K562 (cell line): ENCODE measurements at regions not wholly inside any gene's neighbourhood (a gene's known extent, or its start where the extent isn't known, plus 50 kb on each side); places are given as distances from the start of the nearest gene placed in this dataset.

ENCODE experiments used
- ATAC-seq: fragments of 200-7000 bp; cut with Tn5 transposase; 3 replicates; pipeline ENCODE4 v1.9.1; 2020; ENCODE audit warnings: moderate library complexity
- BruUV-seq: library from RNA; stranded (reverse); fragments of 400-500 nt; replicated peaks from 2 replicates; lab custom pipeline; 2021; lab: Mats Ljungman, UMichigan
- CTCF ChIA-PET: fragments of 300-600 bp; formaldehyde crosslinking; extraction: SDS; loops from one replicate; lab custom pipeline; 2021; ENCODE audit warnings: low intra/inter-chr PET ratio; lab: Yijun Ruan, JAX
- POLR2A ChIA-PET: fragments of 300-600, 350-650 bp; sonication (Branson Sonifier 250); formaldehyde crosslinking; extraction: SDS; loops from one replicate; lab custom pipeline; 2021; ENCODE audit warnings: antibody characterized with exemption, inconsistent platforms; lab: Yijun Ruan, JAX
- DNase-seq, 4 experiments: peaks; one replicate each; pipeline versions ENCODE4 v3.0.0 to v3.0.0-alpha.2; 2011 to 2018; ENCODE audit warnings: low spot score in 3 of 4, mixed read lengths in 3 of 4; ENCODE audit errors: extremely low read depth in 1 of 4
- FAIRE-seq: peaks from 2 replicates; lab custom pipeline; 2011; peaks lifted over from hg19 to GRCh38; lab: Jason Lieb, UNC
- H2AFZ ChIP-seq: 2 replicates; pipeline ENCODE4 v1.6.0; 2011; ENCODE audit warnings: low read depth, low read length, control low read depth, inconsistent platforms
- H3K27ac ChIP-seq: fragments of 200-600 bp; 3 replicates; pipeline ENCODE4 v1.8.0; 2011; ENCODE audit warnings: low read depth, mild to moderate bottlenecking, control low read depth, inconsistent platforms, low read length, moderate library complexity, mixed read lengths; ENCODE audit errors: extremely low read depth
- H3K27me3 ChIP-seq, 2 experiments: fragments of 300-600 bp in 1 of 2; 2 replicates in 1 of 2; 3 replicates in 1 of 2; pipeline versions ENCODE4 v1.6.0 to v1.8.0; 2011; ENCODE audit warnings: inconsistent platforms in 2 of 2, low read length in 2 of 2, mild to moderate bottlenecking in 1 of 2, mixed read lengths in 1 of 2, moderate library complexity in 1 of 2; ENCODE audit not compliant: control insufficient read depth in 2 of 2, insufficient read depth in 2 of 2
- H3K36me3 ChIP-seq: fragments of 300-600 bp; 3 replicates; pipeline ENCODE4 v1.8.0; 2011; ENCODE audit warnings: mild to moderate bottlenecking, low read length, inconsistent platforms; ENCODE audit not compliant: control insufficient read depth, insufficient read depth
- H3K4me1 ChIP-seq, 2 experiments: fragments of 200-600 bp in 1 of 2; replicated peaks in 1 of 2; 2 replicates in 1 of 2; 3 replicates in 1 of 2; pipeline versions ENCODE4 v1.5.1 to v1.8.0; 2011; ENCODE audit warnings: inconsistent platforms in 2 of 2, low read length in 2 of 2, mild to moderate bottlenecking in 1 of 2, mixed read lengths in 1 of 2, moderate library complexity in 1 of 2; ENCODE audit not compliant: control insufficient read depth in 2 of 2, insufficient read depth in 2 of 2
- H3K4me2 ChIP-seq: 2 replicates; pipeline ENCODE4 v1.6.1; 2011; ENCODE audit warnings: low read length, control low read depth, inconsistent platforms, mixed read lengths; ENCODE audit not compliant: insufficient read depth
- H3K4me3 ChIP-seq: fragments of 200-600 bp; sonication (generic), shearing (Covaris generic); 2 replicates; pipeline ENCODE4 v1.5.1; 2016; ENCODE audit warnings: control low read depth, inconsistent platforms
- H3K79me2 ChIP-seq: fragments of 200-600 bp; 3 replicates; pipeline ENCODE4 v1.8.0; 2011; ENCODE audit warnings: low read length, inconsistent platforms; ENCODE audit not compliant: control insufficient read depth, insufficient read depth
- H3K9ac ChIP-seq, 2 experiments: 2 replicates each; pipeline versions ENCODE4 v1.6.0 to v1.6.1; 2011; ENCODE audit warnings: low read depth in 2 of 2, low read length in 2 of 2, control low read depth in 1 of 2, inconsistent platforms in 1 of 2, mild to moderate bottlenecking in 1 of 2, mixed read lengths in 1 of 2; ENCODE audit not compliant: insufficient read depth in 1 of 2
- H3K9me1 ChIP-seq: one replicate; pipeline ENCODE4 v1.6.0; 2011; ENCODE audit warnings: inconsistent platforms, mild to moderate bottlenecking, low read length, moderate library complexity; ENCODE audit not compliant: control insufficient read depth, insufficient read depth
- H3K9me3 ChIP-seq: replicated peaks from 2 replicates; pipeline ENCODE4 v1.5.1; 2011; ENCODE audit warnings: low read depth, low read length, inconsistent platforms; ENCODE audit not compliant: control insufficient read depth, insufficient read depth
- H4K20me1 ChIP-seq: replicated peaks from 2 replicates; pipeline ENCODE4 v1.6.1; 2011; ENCODE audit warnings: low read length, inconsistent platforms, mixed read lengths; ENCODE audit not compliant: control insufficient read depth, insufficient read depth
- ELF1 ChIP-seq: fragments of 200-800 bp; sonication (Bioruptor generic); IDR thresholded peaks from 2 replicates; pipeline ENCODE4 v1.6.1; 2016; ENCODE audit warnings: missing genetic modification characterization, missing compliant biosample characterization
- FOXM1 ChIP-seq, 2 experiments: fragments of 450-650 bp in 1 of 2; sonication (generic) in 1 of 2; formaldehyde crosslinking in 1 of 2; IDR thresholded peaks; 2 replicates each; pipeline versions ENCODE4 v1.6.1 to v1.9.0; 2017 to 2022; ENCODE audit warnings: low read depth in 2 of 2, mild to moderate bottlenecking in 2 of 2, missing genetic modification reagents in 1 of 2, moderate library complexity in 1 of 2
- GATAD2B ChIP-seq: fragments of 450-650 bp; IDR thresholded peaks from 2 replicates; pipeline ENCODE4 v1.6.1; 2017; ENCODE audit warnings: mild to moderate bottlenecking, borderline replicate concordance
- KDM4B ChIP-seq, 2 experiments: fragments of 450-650 bp in 1 of 2; sonication (generic) in 1 of 2; IDR thresholded peaks; 2 replicates each; pipeline ENCODE4 v1.6.1; 2016 to 2017; ENCODE audit warnings: borderline replicate concordance in 2 of 2, antibody characterized with exemption in 1 of 2, low read depth in 1 of 2, mild to moderate bottlenecking in 1 of 2
- MCM5 ChIP-seq: fragments of 450-650 bp; IDR thresholded peaks from 2 replicates; pipeline ENCODE4 v1.6.1; 2016; ENCODE audit warnings: low read depth
- SAFB ChIP-seq: fragments of 200-400 bp; formaldehyde crosslinking; IDR thresholded peaks from 2 replicates; pipeline ENCODE4 v1.6.1; 2017; ENCODE audit warnings: low read depth, low read length, borderline replicate concordance
- SMAD1 ChIP-seq: fragments of 150-350 bp; IDR thresholded peaks from 2 replicates; pipeline ENCODE4 v1.6.1; 2014; ENCODE audit warnings: low read length, low read depth; ENCODE audit not compliant: partially characterized antibody
- WGBS: fragments of 100-300 bp; shearing (Covaris generic); methylation state at CpG from one replicate; pipeline ENCODE4 v1.1.6; 2016; ENCODE audit warnings: low coverage, mixed read lengths; ENCODE audit not compliant: insufficient coverage; ENCODE audit errors: missing lambda C conversion rate; 5-methylcytosine and 5-hydroxymethylcytosine counted together
- in situ Hi-C: fragments of 300-500 bp; cut with MboI; formaldehyde crosslinking; loops from 4 replicates; pipeline ENCODE4 v1.15.0; 2018; ENCODE audit warnings: inconsistent platforms, mixed read lengths
- intact Hi-C: fragments of 100-400 bp; cut with micrococcal nuclease; formaldehyde crosslinking; loops from 2 replicates; pipeline ENCODE4 v1.14.2; 2022
- TF ChIP-seq, protein P1 (sequence below): fragments of 250-450 bp; sonication (Bioruptor Pico); IDR thresholded peaks from 2 replicates; pipeline ENCODE4 v1.8.0; 2022; ENCODE audit warnings: moderate library complexity, mild to moderate bottlenecking, inconsistent platforms
- TF ChIP-seq, protein P2 (sequence below): fragments of 450-650 bp; formaldehyde crosslinking; IDR thresholded peaks from 2 replicates; pipeline ENCODE4 v1.4.0; 2020; ENCODE audit warnings: mild to moderate bottlenecking, moderate library complexity
- TF ChIP-seq, protein P3 (sequence below): fragments of 450-650 bp; formaldehyde crosslinking; IDR thresholded peaks from 2 replicates; pipeline ENCODE4 v1.4.0; 2020; ENCODE audit warnings: mild to moderate bottlenecking, moderate library complexity
- TF ChIP-seq, protein P4 (sequence below): fragments of 450-650 bp; IDR thresholded peaks from 2 replicates; pipeline ENCODE4 v1.6.1; 2017; ENCODE audit warnings: antibody characterized with exemption, mild to moderate bottlenecking

DNA sequence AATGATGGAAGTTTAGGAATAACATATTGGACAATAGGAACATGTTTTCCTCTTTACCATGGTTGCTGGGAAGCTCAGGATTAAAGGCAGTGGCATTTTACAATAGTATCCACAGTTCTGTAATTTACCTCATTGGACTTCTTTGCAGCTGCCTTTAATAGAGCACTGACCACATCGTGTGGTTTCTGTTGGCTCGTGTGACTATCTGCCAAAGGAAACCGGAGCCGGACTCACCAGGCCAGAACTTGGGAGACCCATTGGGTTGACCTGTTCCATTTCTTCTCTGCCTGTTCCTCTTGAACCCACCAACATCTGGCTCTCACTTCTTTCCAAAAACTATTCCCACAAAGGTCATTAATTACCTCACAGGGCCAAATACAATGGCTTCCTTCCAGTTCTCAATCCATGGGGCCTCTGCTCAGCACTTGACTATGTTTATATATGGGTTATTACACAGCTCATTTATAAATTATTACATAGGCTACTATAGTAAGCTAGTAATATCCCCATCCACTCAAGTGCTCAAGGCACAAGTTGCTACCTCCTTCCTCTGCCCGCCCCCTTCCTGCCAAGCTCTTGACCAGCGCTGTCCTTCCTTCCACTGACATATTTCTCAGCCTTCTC, 121.5 kb upstream of the VASH1 start:
- Histone ChIP-seq H3K27me3 (peaks cover 6 to 37% of the 10 kb centered on the region in 2 experiments; a peak in 4 of 5 replicates), H3K36me3 (no peaks in the 10 kb centered on the region), H3K27ac (no peak overlapping the region), H2AFZ (no peak overlapping the region), H3K79me2 (no peaks in the 10 kb centered on the region), H3K9me1 (no peaks in the 10 kb centered on the region), H3K4me2 (no peak overlapping the region), H4K20me1 (no peaks in the 10 kb centered on the region), H3K4me1 (no peaks in the 10 kb centered on the region), H3K9me3 (no peaks in the 10 kb centered on the region), H3K4me3 (no peak overlapping the region), H3K9ac (no peak overlapping the region)
- DNase-seq (no peak), FAIRE-seq (no peak), ATAC-seq (no peak)
- WGBS: 0% methylated on average over 5 of the region's 6 CpGs
- ChIA-PET POLR2A (no interaction called here), CTCF (no interaction called here)
- intact Hi-C loops (loop anchor here (10.0 kb wide), 2 partner anchors 245 to 925 kb away; no protein-coding TSS in a partner anchor), in situ Hi-C loops (no loop called here)
- no TSS peak for BruUV-seq
- TF ChIP-seq, protein P1, sequence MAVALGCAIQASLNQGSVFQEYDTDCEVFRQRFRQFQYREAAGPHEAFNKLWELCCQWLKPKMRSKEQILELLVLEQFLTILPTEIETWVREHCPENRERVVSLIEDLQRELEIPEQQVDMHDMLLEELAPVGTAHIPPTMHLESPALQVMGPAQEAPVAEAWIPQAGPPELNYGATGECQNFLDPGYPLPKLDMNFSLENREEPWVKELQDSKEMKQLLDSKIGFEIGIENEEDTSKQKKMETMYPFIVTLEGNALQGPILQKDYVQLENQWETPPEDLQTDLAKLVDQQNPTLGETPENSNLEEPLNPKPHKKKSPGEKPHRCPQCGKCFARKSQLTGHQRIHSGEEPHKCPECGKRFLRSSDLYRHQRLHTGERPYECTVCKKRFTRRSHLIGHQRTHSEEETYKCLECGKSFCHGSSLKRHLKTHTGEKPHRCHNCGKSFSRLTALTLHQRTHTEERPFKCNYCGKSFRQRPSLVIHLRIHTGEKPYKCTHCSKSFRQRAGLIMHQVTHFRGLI: no peak
- TF ChIP-seq, protein P2, sequence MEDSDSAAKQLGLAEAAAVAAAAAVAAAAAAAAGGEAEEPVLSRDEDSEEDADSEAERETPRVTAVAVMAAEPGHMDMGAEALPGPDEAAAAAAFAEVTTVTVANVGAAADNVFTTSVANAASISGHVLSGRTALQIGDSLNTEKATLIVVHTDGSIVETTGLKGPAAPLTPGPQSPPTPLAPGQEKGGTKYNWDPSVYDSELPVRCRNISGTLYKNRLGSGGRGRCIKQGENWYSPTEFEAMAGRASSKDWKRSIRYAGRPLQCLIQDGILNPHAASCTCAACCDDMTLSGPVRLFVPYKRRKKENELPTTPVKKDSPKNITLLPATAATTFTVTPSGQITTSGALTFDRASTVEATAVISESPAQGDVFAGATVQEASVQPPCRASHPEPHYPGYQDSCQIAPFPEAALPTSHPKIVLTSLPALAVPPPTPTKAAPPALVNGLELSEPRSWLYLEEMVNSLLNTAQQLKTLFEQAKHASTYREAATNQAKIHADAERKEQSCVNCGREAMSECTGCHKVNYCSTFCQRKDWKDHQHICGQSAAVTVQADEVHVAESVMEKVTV (CRISPR knock-in tag): no peak
- TF ChIP-seq, protein P3, sequence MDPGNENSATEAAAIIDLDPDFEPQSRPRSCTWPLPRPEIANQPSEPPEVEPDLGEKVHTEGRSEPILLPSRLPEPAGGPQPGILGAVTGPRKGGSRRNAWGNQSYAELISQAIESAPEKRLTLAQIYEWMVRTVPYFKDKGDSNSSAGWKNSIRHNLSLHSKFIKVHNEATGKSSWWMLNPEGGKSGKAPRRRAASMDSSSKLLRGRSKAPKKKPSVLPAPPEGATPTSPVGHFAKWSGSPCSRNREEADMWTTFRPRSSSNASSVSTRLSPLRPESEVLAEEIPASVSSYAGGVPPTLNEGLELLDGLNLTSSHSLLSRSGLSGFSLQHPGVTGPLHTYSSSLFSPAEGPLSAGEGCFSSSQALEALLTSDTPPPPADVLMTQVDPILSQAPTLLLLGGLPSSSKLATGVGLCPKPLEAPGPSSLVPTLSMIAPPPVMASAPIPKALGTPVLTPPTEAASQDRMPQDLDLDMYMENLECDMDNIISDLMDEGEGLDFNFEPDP (CRISPR knock-in tag): no peak
- no peak for TF ChIP-seq GATAD2B
- TF ChIP-seq FOXM1 (IDR thresholded peaks at IDR 0.05; ENCODE audit: low read depth): no peak
- TF ChIP-seq FOXM1 (CRISPR knock-in tag; IDR thresholded peaks at IDR 0.05; ENCODE audit: low read depth): no peak
- TF ChIP-seq MCM5: no peak
- TF ChIP-seq ELF1 (tag): no peak
- TF ChIP-seq, protein P4, sequence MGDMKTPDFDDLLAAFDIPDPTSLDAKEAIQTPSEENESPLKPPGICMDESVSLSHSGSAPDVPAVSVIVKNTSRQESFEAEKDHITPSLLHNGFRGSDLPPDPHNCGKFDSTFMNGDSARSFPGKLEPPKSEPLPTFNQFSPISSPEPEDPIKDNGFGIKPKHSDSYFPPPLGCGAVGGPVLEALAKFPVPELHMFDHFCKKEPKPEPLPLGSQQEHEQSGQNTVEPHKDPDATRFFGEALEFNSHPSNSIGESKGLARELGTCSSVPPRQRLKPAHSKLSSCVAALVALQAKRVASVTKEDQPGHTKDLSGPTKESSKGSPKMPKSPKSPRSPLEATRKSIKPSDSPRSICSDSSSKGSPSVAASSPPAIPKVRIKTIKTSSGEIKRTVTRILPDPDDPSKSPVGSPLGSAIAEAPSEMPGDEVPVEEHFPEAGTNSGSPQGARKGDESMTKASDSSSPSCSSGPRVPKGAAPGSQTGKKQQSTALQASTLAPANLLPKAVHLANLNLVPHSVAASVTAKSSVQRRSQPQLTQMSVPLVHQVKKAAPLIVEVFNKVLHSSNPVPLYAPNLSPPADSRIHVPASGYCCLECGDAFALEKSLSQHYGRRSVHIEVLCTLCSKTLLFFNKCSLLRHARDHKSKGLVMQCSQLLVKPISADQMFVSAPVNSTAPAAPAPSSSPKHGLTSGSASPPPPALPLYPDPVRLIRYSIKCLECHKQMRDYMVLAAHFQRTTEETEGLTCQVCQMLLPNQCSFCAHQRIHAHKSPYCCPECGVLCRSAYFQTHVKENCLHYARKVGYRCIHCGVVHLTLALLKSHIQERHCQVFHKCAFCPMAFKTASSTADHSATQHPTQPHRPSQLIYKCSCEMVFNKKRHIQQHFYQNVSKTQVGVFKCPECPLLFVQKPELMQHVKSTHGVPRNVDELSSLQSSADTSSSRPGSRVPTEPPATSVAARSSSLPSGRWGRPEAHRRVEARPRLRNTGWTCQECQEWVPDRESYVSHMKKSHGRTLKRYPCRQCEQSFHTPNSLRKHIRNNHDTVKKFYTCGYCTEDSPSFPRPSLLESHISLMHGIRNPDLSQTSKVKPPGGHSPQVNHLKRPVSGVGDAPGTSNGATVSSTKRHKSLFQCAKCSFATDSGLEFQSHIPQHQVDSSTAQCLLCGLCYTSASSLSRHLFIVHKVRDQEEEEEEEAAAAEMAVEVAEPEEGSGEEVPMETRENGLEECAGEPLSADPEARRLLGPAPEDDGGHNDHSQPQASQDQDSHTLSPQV: no peak
- TF ChIP-seq SMAD1: no peak
- TF ChIP-seq KDM4B (IDR thresholded peaks at IDR 0.05; ENCODE audit: borderline replicate concordance in 2 of 2, low read depth in 1 of 2): no peak
- TF ChIP-seq SAFB: no peak
